Neural cell (in vitro differentiated cells): ENCODE measurements at regions not wholly inside any gene's neighbourhood (a gene's known extent, or its start where the extent isn't known, plus 50 kb on each side); places are given as distances from the start of the nearest gene placed in this dataset.

Source experiments
- H2AFZ ChIP-seq: fragments of 200-600, 300-800 bp; sonication (generic), shearing (Covaris generic); 2 replicates; pipeline ENCODE4 v1.6.0; 2014; ENCODE audit warnings: low read depth, mild to moderate bottlenecking, antibody characterized with exemption, low read length, moderate library complexity
- H3F3A ChIP-seq: fragments of 200-600 bp; shearing (Covaris generic); 2 replicates; pipeline ENCODE4 v1.6.1; 2016; ENCODE audit warnings: mild to moderate bottlenecking, moderate library complexity, mixed read lengths, antibody characterized with exemption, low read length; ENCODE audit not compliant: insufficient read depth, poor library complexity, severe bottlenecking
- H3K27ac ChIP-seq: fragments of 200-600, 300-800 bp; sonication (generic), shearing (Covaris generic); 2 replicates; pipeline ENCODE4 v1.5.1; 2014; ENCODE audit warnings: mild to moderate bottlenecking, low read length, moderate library complexity
- H3K27me3 ChIP-seq: fragments of 300-800, 200-600 bp; sonication (generic), shearing (Covaris generic); 2 replicates; pipeline ENCODE4 v1.6.0; 2014; ENCODE audit warnings: mild to moderate bottlenecking, low read depth, low read length, moderate library complexity; ENCODE audit not compliant: insufficient read depth
- H3K36me3 ChIP-seq: fragments of 300-800, 200-600 bp; sonication (generic), shearing (Covaris generic); 2 replicates; pipeline ENCODE4 v1.5.1; 2014; ENCODE audit warnings: mild to moderate bottlenecking, antibody characterized with exemption, low read length, moderate library complexity; ENCODE audit not compliant: insufficient read depth
- H3K4me2 ChIP-seq: fragments of 300-800, 200-600 bp; sonication (generic), shearing (Covaris generic); 2 replicates; pipeline ENCODE4 v1.6.0; 2014; ENCODE audit warnings: mild to moderate bottlenecking, low read length
- H3K4me3 ChIP-seq: fragments of 300-800, 200-600 bp; sonication (generic), shearing (Covaris generic); 2 replicates; pipeline ENCODE4 v1.5.1; 2014; ENCODE audit warnings: mild to moderate bottlenecking, low read length, moderate library complexity
- H3K79me2 ChIP-seq: fragments of 200-600 bp; shearing (Covaris generic); replicated peaks from 2 replicates; pipeline ENCODE4 v1.6.0; 2014; ENCODE audit warnings: mild to moderate bottlenecking, low read length, moderate library complexity; ENCODE audit not compliant: insufficient read depth
- H3K9ac ChIP-seq: fragments of 300-800, 200-600 bp; sonication (generic), shearing (Covaris generic); 2 replicates; pipeline ENCODE4 v1.6.1; 2016; ENCODE audit warnings: mild to moderate bottlenecking, low read length, mixed read lengths
- H3K9me2 ChIP-seq: fragments of 200-600 bp; shearing (Covaris generic); 2 replicates; pipeline ENCODE4 v1.6.1; 2016; ENCODE audit warnings: mild to moderate bottlenecking, low read length, mixed read lengths; ENCODE audit not compliant: insufficient read depth
- H3K9me3 ChIP-seq: fragments of 200-600, 300-800 bp; sonication (generic), shearing (Covaris generic); 2 replicates; pipeline ENCODE4 v1.6.1; 2016; ENCODE audit warnings: mild to moderate bottlenecking, mixed run types, low read length, moderate library complexity, mixed read lengths
- H4K20me1 ChIP-seq: fragments of 200-600 bp; shearing (Covaris generic); 2 replicates; pipeline ENCODE4 v1.6.1; 2016; ENCODE audit warnings: mild to moderate bottlenecking, mixed run types; ENCODE audit not compliant: insufficient read depth
- CTCF ChIP-seq: fragments of 450-650 bp; IDR thresholded peaks from 2 replicates; pipeline ENCODE4 v1.5.1; 2014; ENCODE audit warnings: antibody characterized with exemption, mild to moderate bottlenecking, moderate library complexity; ENCODE audit not compliant: poor library complexity, severe bottlenecking
- EP300 ChIP-seq: fragments of 450-650 bp; conservative IDR thresholded peaks from 2 replicates; pipeline ENCODE4 v1.6.1; 2014; ENCODE audit warnings: antibody characterized with exemption, mild to moderate bottlenecking, moderate library complexity; ENCODE audit not compliant: poor library complexity, severe bottlenecking
- EZH2 ChIP-seq: fragments of 200-600, 300-800 bp; shearing (Covaris generic), sonication (generic); IDR thresholded peaks from 2 replicates; pipeline ENCODE4 v1.6.1; 2014; ENCODE audit warnings: antibody characterized with exemption, low read length, borderline replicate concordance, mild to moderate bottlenecking; ENCODE audit not compliant: insufficient read depth, poor library complexity, severe bottlenecking
- MXI1 ChIP-seq: fragments of 450-650 bp; conservative IDR thresholded peaks from 2 replicates; pipeline ENCODE4 v1.6.1; 2014; ENCODE audit warnings: antibody characterized with exemption, mild to moderate bottlenecking; ENCODE audit not compliant: poor library complexity, severe bottlenecking
- POLR2AphosphoS5 ChIP-seq: IDR thresholded peaks from 2 replicates; pipeline ENCODE4 v1.6.1; 2012
- RAD21 ChIP-seq: fragments of 450-650 bp; conservative IDR thresholded peaks from 2 replicates; pipeline ENCODE4 v1.6.1; 2014; ENCODE audit warnings: antibody characterized with exemption, mild to moderate bottlenecking, moderate library complexity
- REST ChIP-seq: IDR thresholded peaks from 2 replicates; pipeline ENCODE4 v1.6.1; 2012; ENCODE audit warnings: borderline replicate concordance
- SMC3 ChIP-seq: fragments of 450-650 bp; conservative IDR thresholded peaks from 2 replicates; pipeline ENCODE4 v1.6.1; 2014; ENCODE audit warnings: antibody characterized with exemption, mild to moderate bottlenecking, moderate library complexity; ENCODE audit not compliant: poor library complexity
- TAF1 ChIP-seq: IDR thresholded peaks from 2 replicates; pipeline ENCODE4 v1.6.1; 2012; ENCODE audit warnings: low read depth

- Histone ChIP-seq H3K79me2 (no peaks in the 10 kb centered on the region), H2AFZ (no peak overlapping the region), H3K27me3 (no peaks in the 10 kb centered on the region), H3K4me2 (no peak overlapping the region), H4K20me1 (no peaks in the 10 kb centered on the region), H3K4me3 (no peak overlapping the region), H3K9me3 (no peaks in the 10 kb centered on the region), H3K9me2 (no peaks in the 10 kb centered on the region), H3K27ac (no peak overlapping the region), H3F3A (no peaks in the 10 kb centered on the region), H3K36me3 (no peaks in the 10 kb centered on the region), H3K9ac (no peak overlapping the region)
- no peak for TF ChIP-seq RAD21
- no peak for TF ChIP-seq SMC3
- no peak for TF ChIP-seq CTCF
- TF ChIP-seq REST = no peak
- no peak for TF ChIP-seq MXI1
- TF ChIP-seq POLR2AphosphoS5 = no peak
- no peak for TF ChIP-seq TAF1
- no peak for TF ChIP-seq EP300
- no peak for TF ChIP-seq EZH2
Measured at GRCh38 chr4:147057611-147058190, 112.0 kb upstream of the TTC29 start.

- H2AFZ ChIP-seq = no peak overlapping the region
- H3K27me3 ChIP-seq = no peaks in the 10 kb centered on the region
- H4K20me1 ChIP-seq = no peaks in the 10 kb centered on the region
- no peak overlapping the region for H3K9ac ChIP-seq
- H3K9me2 ChIP-seq = no peaks in the 10 kb centered on the region
- H3K4me2 ChIP-seq = no peak overlapping the region
- H3K36me3 ChIP-seq = no peaks in the 10 kb centered on the region
- H3K27ac ChIP-seq = no peak overlapping the region
- TF ChIP-seq MXI1 = no peak
- no peak for TF ChIP-seq SMC3
- no peak for TF ChIP-seq POLR2AphosphoS5
- TF ChIP-seq TAF1 = no peak
- no peak for TF ChIP-seq EP300
- no peak for TF ChIP-seq EZH2
- no peak for TF ChIP-seq CTCF
- no peak for TF ChIP-seq RAD21
- TF ChIP-seq REST = no peak
- no peaks in the 10 kb centered on the region for H3F3A ChIP-seq
- no peaks in the 10 kb centered on the region for H3K79me2 ChIP-seq
- H3K4me3 ChIP-seq = no peak overlapping the region
- H3K9me3 ChIP-seq = no peaks in the 10 kb centered on the region
Measured at GRCh38 chr4:147059064-147059731, 113.5 kb upstream of the TTC29 start.
